Psoas muscle (tissue), 7 donors: ENCODE measurements at regions not wholly inside any gene's neighbourhood (a gene's known extent, or its start where the extent isn't known, plus 50 kb on each side); places are given as distances from the start of the nearest gene placed in this dataset.

ENCODE experiments used
- ATAC-seq, 4 donors: fragments of 200-7000 bp; cut with Tn5 transposase; one replicate each; pipeline ENCODE4 v1.9.1; 2020; ENCODE audit warnings: moderate library complexity in 3 of 4, mild to moderate bottlenecking in 2 of 4
- DNase-seq, 2 donors: peaks; one replicate each; pipeline ENCODE4 v3.0.0-alpha.2; 2020
- H3K27ac ChIP-seq: fragments of 200-600 bp; one replicate; pipeline ENCODE4 v1.8.0; 2022
- H3K27me3 ChIP-seq, 3 donors: fragments of 200-600 bp in 1 of 3; one replicate each; pipeline versions ENCODE4 v1.6.1 to v1.8.0; 2013 to 2022; ENCODE audit warnings: low read length in 2 of 3, mild to moderate bottlenecking in 2 of 3, moderate library complexity in 1 of 3; ENCODE audit not compliant: insufficient read depth in 3 of 3
- H3K36me3 ChIP-seq, 2 donors: fragments of 200-600 bp in 1 of 2; one replicate each; pipeline versions ENCODE4 v1.6.1 to v1.8.0; 2013 to 2022; ENCODE audit warnings: low read depth in 1 of 2, mild to moderate bottlenecking in 1 of 2, moderate library complexity in 1 of 2; ENCODE audit not compliant: insufficient read depth in 1 of 2
- H3K4me1 ChIP-seq: fragments of 200-600 bp; one replicate; pipeline ENCODE4 v1.8.0; 2022
- H3K4me3 ChIP-seq: fragments of 200-600 bp; one replicate; pipeline ENCODE4 v1.8.0; 2022; ENCODE audit warnings: mild to moderate bottlenecking
- H3K9me3 ChIP-seq: fragments of 200-600 bp; one replicate; pipeline ENCODE4 v1.8.0; 2022
- WGBS, 3 donors: extraction: QIAGEN DNeasy Blood & Tissue Kit; methylation state at CpG; one replicate each; pipeline versions ENCODE4 v1.1.6 to v1.1.7; 2013; 5-methylcytosine and 5-hydroxymethylcytosine counted together
- intact Hi-C, 2 donors: fragments of 100-400 bp; cut with DNase I; formaldehyde crosslinking; loops; one replicate each; pipeline versions ENCODE4 v1.11.0 to v1.14.2; 2022
- TF ChIP-seq, protein P1 (sequence below): fragments of 200-600 bp; IDR thresholded peaks from one replicate; pipeline ENCODE4 v1.8.0; 2022; ENCODE audit warnings: antibody characterized with exemption
- donor health status: healthy with polysubstance abuse.
- donor health status: DM: no; HTN: no; CAD: no; lungs with moderate emphysema.
- donor health status: Bipolar disorder and iron deficiency.
- donor health status: healthy.
- donor health status: DM: yes; HTN: yes; CAD: no.
- donor health status: DM: no; HTN: no; CAD: no.
- donor health status: DM: yes; HTN: yes; CAD: no.

DNA sequence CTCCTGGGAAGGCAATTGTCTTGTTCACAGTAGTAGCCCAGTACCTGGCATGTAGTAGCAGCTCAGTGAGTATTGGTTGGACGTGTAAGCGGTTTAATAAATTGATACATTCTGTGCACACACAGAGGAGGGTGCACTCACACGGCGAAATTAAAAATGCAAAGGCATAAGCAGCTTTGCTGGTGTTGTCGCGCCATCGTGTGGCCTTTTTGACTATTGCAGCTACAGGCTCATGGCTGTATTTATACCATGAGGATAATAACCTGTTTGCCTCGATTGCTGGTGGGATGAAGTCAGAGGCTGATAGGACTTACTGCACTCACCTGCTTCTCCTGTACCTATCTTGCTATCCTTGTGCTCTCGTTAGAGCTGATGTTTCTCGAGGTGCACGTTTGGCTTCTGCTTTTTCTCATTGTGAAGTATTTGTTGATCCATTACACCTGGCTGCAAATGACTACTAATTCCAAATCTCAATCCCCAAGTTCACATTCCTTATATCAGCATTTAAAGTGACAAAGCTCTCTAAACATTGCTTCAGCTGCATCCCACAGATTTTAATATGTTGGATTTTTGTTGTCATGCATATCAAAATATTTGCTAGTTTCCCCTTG lies 61.5 kb downstream of the TBXT start:
- no peak overlapping the region for H3K4me3 ChIP-seq
- no peaks in the 10 kb centered on the region for H3K36me3 ChIP-seq
- no peaks in the 10 kb centered on the region for H3K27me3 ChIP-seq
- H3K4me1 ChIP-seq = no peaks in the 10 kb centered on the region
- H3K27ac ChIP-seq = no peak overlapping the region
- WGBS, 3 donors = 1 to 3% (median 2%) methylated on average over 11 of the region's 11 CpGs
- TF ChIP-seq, protein P1, sequence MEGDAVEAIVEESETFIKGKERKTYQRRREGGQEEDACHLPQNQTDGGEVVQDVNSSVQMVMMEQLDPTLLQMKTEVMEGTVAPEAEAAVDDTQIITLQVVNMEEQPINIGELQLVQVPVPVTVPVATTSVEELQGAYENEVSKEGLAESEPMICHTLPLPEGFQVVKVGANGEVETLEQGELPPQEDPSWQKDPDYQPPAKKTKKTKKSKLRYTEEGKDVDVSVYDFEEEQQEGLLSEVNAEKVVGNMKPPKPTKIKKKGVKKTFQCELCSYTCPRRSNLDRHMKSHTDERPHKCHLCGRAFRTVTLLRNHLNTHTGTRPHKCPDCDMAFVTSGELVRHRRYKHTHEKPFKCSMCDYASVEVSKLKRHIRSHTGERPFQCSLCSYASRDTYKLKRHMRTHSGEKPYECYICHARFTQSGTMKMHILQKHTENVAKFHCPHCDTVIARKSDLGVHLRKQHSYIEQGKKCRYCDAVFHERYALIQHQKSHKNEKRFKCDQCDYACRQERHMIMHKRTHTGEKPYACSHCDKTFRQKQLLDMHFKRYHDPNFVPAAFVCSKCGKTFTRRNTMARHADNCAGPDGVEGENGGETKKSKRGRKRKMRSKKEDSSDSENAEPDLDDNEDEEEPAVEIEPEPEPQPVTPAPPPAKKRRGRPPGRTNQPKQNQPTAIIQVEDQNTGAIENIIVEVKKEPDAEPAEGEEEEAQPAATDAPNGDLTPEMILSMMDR = peak; percentile 67
- ATAC-seq (peak in 3 of 4 donors; percentile 24 to 49 (median 40)), DNase-seq (peak; percentile 68 to 69)
- peaks cover 3% of the 10 kb centered on the region for H3K9me3 ChIP-seq
- intact Hi-C loops = loop anchor here in 1 of 2 donors (10.0 kb wide), 1 partner anchor 671 kb away; no protein-coding TSS in a partner anchor

DNA sequence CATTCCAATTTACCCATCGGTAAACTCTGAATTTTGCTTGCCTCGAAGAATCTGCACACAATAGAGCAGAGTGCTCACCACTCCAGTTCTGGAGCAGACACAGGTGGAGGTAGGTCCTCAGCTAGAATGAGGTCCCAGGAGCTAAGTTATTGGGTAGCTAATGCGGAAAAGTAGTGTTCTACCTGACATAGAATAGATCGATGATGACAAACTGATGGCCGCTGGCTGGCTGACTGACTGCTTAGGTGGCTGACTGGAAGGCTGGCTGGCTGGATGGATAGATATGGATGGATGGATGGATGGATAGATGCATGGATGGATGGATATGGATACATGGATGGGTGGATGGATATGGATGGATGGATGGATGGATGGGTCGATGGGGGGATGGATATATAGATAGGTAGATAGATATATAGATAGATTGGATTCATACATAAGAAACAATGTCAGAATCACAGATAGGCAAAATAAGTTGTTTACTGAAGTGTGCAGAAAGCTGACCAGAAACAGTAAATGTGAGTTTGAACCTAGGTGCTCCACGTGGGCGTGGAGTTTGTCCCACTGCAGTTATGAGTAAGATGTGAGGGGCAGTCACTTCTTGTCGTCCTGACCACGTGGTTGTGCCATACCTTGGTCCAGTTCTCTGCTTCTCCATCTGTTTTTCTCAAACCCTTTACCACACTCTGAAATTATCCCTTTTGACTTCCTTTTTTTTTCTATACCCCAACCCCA lies 62.1 kb downstream of the TBXT start:
- intact Hi-C loops = loop anchor here in 1 of 2 donors (10.0 kb wide), 1 partner anchor 671 kb away; no protein-coding TSS in a partner anchor
- Histone ChIP-seq H3K36me3 (peaks cover 0 to 2% of the 10 kb centered on the region in 2 donors), H3K27me3 (no peaks in the 10 kb centered on the region), H3K27ac (no peak overlapping the region), H3K4me3 (no peak overlapping the region), H3K9me3 (peaks cover 3% of the 10 kb centered on the region), H3K4me1 (no peaks in the 10 kb centered on the region)
- TF ChIP-seq, protein P1 = no peak
- 61 to 64% (median 63%) methylated on average over 10 of the region's 10 CpGs for WGBS, 3 donors
- ATAC-seq = no peak
- no peak for DNase-seq

DNA sequence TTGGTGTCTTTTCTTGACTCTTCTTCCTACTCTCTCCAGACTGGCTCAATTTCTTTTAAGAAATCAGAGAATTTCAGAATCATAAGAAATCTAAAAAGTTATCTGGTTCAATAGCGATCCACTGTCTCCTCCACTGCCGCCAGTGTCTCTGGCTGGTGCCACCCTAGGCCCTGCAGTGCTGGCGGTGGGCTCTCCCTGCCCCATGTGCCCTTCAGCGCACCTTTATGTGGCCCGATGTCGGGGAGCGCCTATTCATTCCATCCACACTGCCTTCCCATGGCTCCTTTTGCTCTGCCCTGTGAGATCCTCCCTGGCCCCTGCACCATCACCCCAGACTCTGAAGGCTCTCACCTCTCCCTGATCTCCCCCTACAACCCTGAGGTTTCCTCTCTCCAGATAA lies 62.8 kb downstream of the TBXT start:
- TF ChIP-seq, protein P1 = no peak
- intact Hi-C loops = loop anchor here (5.0 to 10.0 kb wide), 2 partner anchors 213 to 670 kb away; no protein-coding TSS in a partner anchor
- H3K36me3 ChIP-seq = peaks cover 0 to 2% of the 10 kb centered on the region in 2 donors
- ATAC-seq (no peak), DNase-seq (no peak)
- no peak overlapping the region for H3K27ac ChIP-seq
- peaks cover 3% of the 10 kb centered on the region for H3K9me3 ChIP-seq
- 95 to 97% (median 96%) methylated on average over 7 of the region's 7 CpGs for WGBS, 3 donors
- no peaks in the 10 kb centered on the region for H3K4me1 ChIP-seq
- H3K27me3 ChIP-seq = no peaks in the 10 kb centered on the region
- H3K4me3 ChIP-seq = no peak overlapping the region

DNA sequence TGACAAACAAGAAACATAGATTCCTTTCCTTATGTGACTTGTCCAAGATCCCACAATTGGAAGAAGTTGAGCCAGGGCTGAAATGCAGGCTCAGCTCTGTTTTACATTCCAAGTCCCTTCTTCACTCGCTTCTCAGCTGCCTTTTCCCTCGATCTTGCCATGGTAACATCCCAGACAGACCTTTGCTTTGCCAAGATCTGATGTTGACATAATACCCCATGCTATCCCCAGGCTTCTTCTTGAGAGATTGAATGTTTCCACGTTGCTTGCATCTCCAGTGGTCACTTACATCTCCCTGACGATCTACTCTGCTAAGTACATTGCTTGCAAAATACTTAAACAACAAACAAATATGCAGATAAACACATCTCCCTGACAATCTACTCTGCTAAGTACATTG lies 63.5 kb downstream of the TBXT start:
- Histone ChIP-seq H3K9me3 (peaks cover 3% of the 10 kb centered on the region), H3K27me3 (no peaks in the 10 kb centered on the region), H3K4me3 (no peak overlapping the region), H3K27ac (no peak overlapping the region), H3K4me1 (no peaks in the 10 kb centered on the region), H3K36me3 (peaks cover 0 to 2% of the 10 kb centered on the region in 2 donors)
- intact Hi-C loops = loop anchor here (5.0 to 10.0 kb wide), 2 partner anchors 212 to 669 kb away; no protein-coding TSS in a partner anchor
- DNase-seq (no peak), ATAC-seq (no peak)
- WGBS, 3 donors = 27 to 39% (median 29%) methylated on average over 4 of the region's 4 CpGs
- TF ChIP-seq, protein P1 = no peak
